ENCODE measurements at regions not wholly inside any gene's neighbourhood (a gene's known extent, or its start where the extent isn't known, plus 50 kb on each side); places are given as distances from the start of the nearest gene placed in this dataset.

DNA sequence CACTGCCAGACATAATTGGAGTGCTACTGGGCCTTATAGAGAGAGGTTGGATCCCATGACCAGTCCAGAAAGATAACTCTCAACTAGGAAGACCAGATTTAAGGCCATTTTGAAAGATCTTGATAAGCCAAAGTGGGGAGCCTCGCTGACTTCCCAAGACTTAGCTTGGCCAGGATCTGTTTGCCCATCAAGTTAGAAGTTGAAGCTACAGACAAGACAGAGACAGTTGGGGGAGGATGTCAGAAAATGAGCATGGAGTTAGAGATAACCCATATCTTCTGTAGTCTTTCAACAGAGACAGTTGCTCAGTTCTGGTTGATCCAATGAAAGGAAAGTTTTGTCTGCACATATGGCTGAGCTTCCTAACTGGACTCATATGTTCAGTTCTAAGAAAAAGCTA lies 267.4 kb downstream of the HS3ST3A1 start:
- H3K4me3 Mint-ChIP-seq (ENCODE audit: low read depth, unreplicated experiment) = no peak overlapping the region
- no peaks in the 10 kb centered on the region for H3K4me1 Mint-ChIP-seq (ENCODE audit: low read depth, unreplicated experiment)
- peaks cover 11% of the 10 kb centered on the region for H3K9me3 Mint-ChIP-seq (ENCODE audit: low read depth, unreplicated experiment)
- no peak overlapping the region for H3K27ac Mint-ChIP-seq (ENCODE audit: unreplicated experiment)
- BruUV-seq (replicated peaks) = no TSS peak
- DNase-seq = no peak
- CTCF ChIA-PET = no interaction called here
- intact Hi-C loops (cut with micrococcal nuclease; ENCODE audit: unreplicated experiment) = no loop called here
- H3K27me3 Mint-ChIP-seq (ENCODE audit: unreplicated experiment) = no peaks in the 10 kb centered on the region
- no peaks in the 10 kb centered on the region for H3K36me3 Mint-ChIP-seq (ENCODE audit: insufficient read depth, unreplicated experiment)
- no peak for TF ChIP-seq CTCF (IDR thresholded peaks at IDR 0.05; ENCODE audit: unreplicated experiment)

GRCh38 chr17:13333661-13334060 lies 268.1 kb downstream of the HS3ST3A1 start:
- Mint-ChIP-seq H3K36me3 (ENCODE audit: insufficient read depth, unreplicated experiment) (no peaks in the 10 kb centered on the region), H3K27me3 (ENCODE audit: unreplicated experiment) (no peaks in the 10 kb centered on the region), H3K4me1 (ENCODE audit: low read depth, unreplicated experiment) (no peaks in the 10 kb centered on the region), H3K9me3 (ENCODE audit: low read depth, unreplicated experiment) (peaks cover 11% of the 10 kb centered on the region), H3K27ac (ENCODE audit: unreplicated experiment) (no peak overlapping the region), H3K4me3 (ENCODE audit: low read depth, unreplicated experiment) (no peak overlapping the region)
- no peak for TF ChIP-seq CTCF (IDR thresholded peaks at IDR 0.05; ENCODE audit: unreplicated experiment)
- CTCF ChIA-PET = no interaction called here
- DNase-seq = no peak
- intact Hi-C loops (cut with micrococcal nuclease; ENCODE audit: unreplicated experiment) = no loop called here
- no TSS peak for BruUV-seq (replicated peaks)

DNA sequence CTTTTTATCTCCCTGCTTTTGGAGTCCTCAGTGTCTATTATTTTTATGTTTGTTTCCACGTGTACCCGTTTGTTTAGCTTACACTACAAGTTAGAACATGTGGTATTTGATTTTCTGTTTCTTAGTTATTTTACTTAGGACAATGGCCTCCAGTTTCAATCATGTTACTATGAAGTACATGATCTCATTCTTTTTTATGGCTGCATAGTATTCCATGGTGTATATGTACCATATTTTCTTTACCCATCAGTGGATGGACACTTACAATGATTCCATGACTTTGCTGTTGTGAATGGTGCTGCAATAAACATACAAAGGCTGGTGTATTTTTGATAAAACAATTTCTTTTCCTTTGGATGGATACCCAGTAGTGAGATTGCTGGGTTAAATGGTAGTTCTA lies 269.5 kb downstream of the HS3ST3A1 start:
- Mint-ChIP-seq H3K36me3 (ENCODE audit: insufficient read depth, unreplicated experiment) (no peaks in the 10 kb centered on the region), H3K9me3 (ENCODE audit: low read depth, unreplicated experiment) (peaks cover 14% of the 10 kb centered on the region), H3K4me1 (ENCODE audit: low read depth, unreplicated experiment) (no peaks in the 10 kb centered on the region), H3K4me3 (ENCODE audit: low read depth, unreplicated experiment) (no peak overlapping the region), H3K27ac (ENCODE audit: unreplicated experiment) (no peak overlapping the region), H3K27me3 (ENCODE audit: unreplicated experiment) (no peaks in the 10 kb centered on the region)
- BruUV-seq (replicated peaks) = no TSS peak
- intact Hi-C loops (cut with micrococcal nuclease; ENCODE audit: unreplicated experiment) = no loop called here
- no peak for DNase-seq
- TF ChIP-seq CTCF (IDR thresholded peaks at IDR 0.05; ENCODE audit: unreplicated experiment) = no peak
- CTCF ChIA-PET = no interaction called here

GRCh38 chr17:13329421-13329820 lies 272.3 kb downstream of the HS3ST3A1 start:
- no peak overlapping the region for H3K4me3 Mint-ChIP-seq (ENCODE audit: low read depth, unreplicated experiment)
- no peaks in the 10 kb centered on the region for H3K4me1 Mint-ChIP-seq (ENCODE audit: low read depth, unreplicated experiment)
- intact Hi-C loops (cut with micrococcal nuclease; ENCODE audit: unreplicated experiment) = no loop called here
- H3K27me3 Mint-ChIP-seq (ENCODE audit: unreplicated experiment) = no peaks in the 10 kb centered on the region
- no TSS peak for BruUV-seq (replicated peaks)
- no peaks in the 10 kb centered on the region for H3K36me3 Mint-ChIP-seq (ENCODE audit: insufficient read depth, unreplicated experiment)
- no peak for DNase-seq
- H3K27ac Mint-ChIP-seq (ENCODE audit: unreplicated experiment) = no peak overlapping the region
- TF ChIP-seq CTCF (IDR thresholded peaks at IDR 0.05; ENCODE audit: unreplicated experiment) = no peak
- CTCF ChIA-PET = no interaction called here
- peaks cover 16% of the 10 kb centered on the region for H3K9me3 Mint-ChIP-seq (ENCODE audit: low read depth, unreplicated experiment)

GRCh38 chr17:13323990-13324389 lies 277.7 kb downstream of the HS3ST3A1 start:
- no peaks in the 10 kb centered on the region for H3K4me1 Mint-ChIP-seq (ENCODE audit: low read depth, unreplicated experiment)
- H3K4me3 Mint-ChIP-seq (ENCODE audit: low read depth, unreplicated experiment) = no peak overlapping the region
- BruUV-seq (replicated peaks) = no TSS peak
- CTCF ChIA-PET = no interaction called here
- peaks cover 4% of the 10 kb centered on the region for H3K9me3 Mint-ChIP-seq (ENCODE audit: low read depth, unreplicated experiment)
- intact Hi-C loops (cut with micrococcal nuclease; ENCODE audit: unreplicated experiment) = no loop called here
- H3K27me3 Mint-ChIP-seq (ENCODE audit: unreplicated experiment) = no peaks in the 10 kb centered on the region
- TF ChIP-seq CTCF (IDR thresholded peaks at IDR 0.05; ENCODE audit: unreplicated experiment) = no peak
- no peak for DNase-seq
- no peaks in the 10 kb centered on the region for H3K36me3 Mint-ChIP-seq (ENCODE audit: insufficient read depth, unreplicated experiment)
- no peak overlapping the region for H3K27ac Mint-ChIP-seq (ENCODE audit: unreplicated experiment)

All from Calu3 (cell line).